SK-N-SH treated with all-trans-retinoic acid at 6 μM for 48 hours (cell line): ENCODE measurements at regions not wholly inside any gene's neighbourhood (a gene's known extent, or its start where the extent isn't known, plus 50 kb on each side); places are given as distances from the start of the nearest gene placed in this dataset.

Experiments
- ARNTL ChIP-seq: fragments of 450-650 bp; formaldehyde crosslinking; IDR thresholded peaks from 2 replicates; pipeline ENCODE4 v1.5.0; 2020; ENCODE audit warnings: low read depth, mild to moderate bottlenecking, moderate library complexity, borderline replicate concordance
- CSDC2 ChIP-seq: fragments of 250-450 bp; sonication (Bioruptor Pico); IDR thresholded peaks from 2 replicates; pipeline ENCODE4 v1.5.0; 2020; ENCODE audit warnings: mild to moderate bottlenecking, moderate library complexity
- ESRRG ChIP-seq: fragments of 250-450 bp; sonication (Bioruptor Pico); IDR thresholded peaks from 2 replicates; pipeline ENCODE4 v1.6.1; 2021; ENCODE audit warnings: mild to moderate bottlenecking
- GLIS3 ChIP-seq: fragments of 250-450 bp; sonication (Bioruptor Pico); IDR thresholded peaks from 2 replicates; pipeline ENCODE4 v1.5.0; 2020; ENCODE audit warnings: mild to moderate bottlenecking, moderate library complexity
- ISL1 ChIP-seq: fragments of 250-450 bp; sonication (Bioruptor Pico); IDR thresholded peaks from 2 replicates; pipeline ENCODE4 v2.1.2; 2022; ENCODE audit warnings: mild to moderate bottlenecking, moderate library complexity
- PATZ1 ChIP-seq: fragments of 250-450 bp; sonication (Bioruptor Pico); IDR thresholded peaks from 2 replicates; pipeline ENCODE4 v1.8.0; 2020; ENCODE audit warnings: mild to moderate bottlenecking, moderate library complexity, borderline replicate concordance
- PPARA ChIP-seq: fragments of 250-450 bp; sonication (Bioruptor Pico); IDR thresholded peaks from 2 replicates; pipeline ENCODE4 v1.5.0; 2020; ENCODE audit warnings: mild to moderate bottlenecking, borderline replicate concordance
- TCF4 ChIP-seq: fragments of 250-450 bp; sonication (Bioruptor Pico); IDR thresholded peaks from 2 replicates; pipeline ENCODE4 v1.8.0; 2021; ENCODE audit warnings: mild to moderate bottlenecking, moderate library complexity, borderline replicate concordance
- TOX ChIP-seq: fragments of 250-450 bp; sonication (Bioruptor Pico); IDR thresholded peaks from 2 replicates; pipeline ENCODE4 v1.8.0; 2021; ENCODE audit warnings: mild to moderate bottlenecking, moderate library complexity, borderline replicate concordance
- ZFP30 ChIP-seq: fragments of 450-650 bp; formaldehyde crosslinking; IDR thresholded peaks from 2 replicates; pipeline ENCODE4 v1.5.0; 2022; ENCODE audit warnings: mild to moderate bottlenecking, moderate library complexity
- ZNF70 ChIP-seq: fragments of 450-650 bp; formaldehyde crosslinking; IDR thresholded peaks from 2 replicates; pipeline ENCODE4 v1.5.0; 2020; ENCODE audit warnings: mild to moderate bottlenecking, moderate library complexity
- TF ChIP-seq, protein P1 (sequence below): fragments of 250-450 bp; sonication (Bioruptor Pico); IDR thresholded peaks from 2 replicates; pipeline ENCODE4 v1.5.1; 2020; ENCODE audit warnings: low read depth, mild to moderate bottlenecking, moderate library complexity
- TF ChIP-seq, protein P2 (sequence below): fragments of 250-450 bp; sonication (Bioruptor Pico); IDR thresholded peaks from 2 replicates; pipeline ENCODE4 v1.5.0; 2020; ENCODE audit warnings: mild to moderate bottlenecking, moderate library complexity

DNA sequence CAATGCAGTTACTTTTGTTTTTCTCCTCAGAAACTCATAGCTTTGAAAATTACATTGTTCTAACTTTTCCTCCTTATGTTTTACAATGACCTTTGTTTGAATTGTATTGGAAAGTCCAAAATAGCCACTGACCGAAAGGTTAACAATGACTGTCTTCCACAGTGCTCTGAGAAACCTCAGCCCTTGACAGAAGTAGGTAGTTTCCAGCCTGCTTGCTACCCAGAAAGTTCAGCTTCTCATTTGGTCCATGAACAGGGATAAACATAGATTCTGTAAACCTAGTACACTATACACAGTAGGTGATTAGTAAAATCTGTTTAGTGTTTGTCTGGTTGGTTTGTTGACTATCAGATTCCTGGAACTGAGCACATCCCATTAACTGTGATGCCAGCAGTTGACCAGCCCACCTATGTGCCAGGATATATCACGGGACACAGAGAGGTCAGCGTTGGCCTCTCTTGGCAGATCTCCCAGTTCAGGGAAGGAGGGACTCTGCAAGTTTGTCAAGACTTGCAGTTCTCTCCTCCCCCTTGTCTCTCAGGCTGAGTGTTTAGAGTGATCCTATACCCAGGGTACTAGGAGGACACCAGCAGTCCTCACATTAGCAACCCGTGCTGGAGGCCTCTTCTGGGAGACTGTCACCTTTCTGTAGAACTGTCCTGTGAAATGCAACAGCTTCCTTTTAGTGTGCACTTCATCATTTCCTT, 297.6 kb downstream of the ARHGAP12 start:
- TF ChIP-seq ARNTL (CRISPR knock-in tag): no peak
- TF ChIP-seq PATZ1 (CRISPR knock-in tag): no peak
- TF ChIP-seq TOX: no peak
- TF ChIP-seq, protein P1, sequence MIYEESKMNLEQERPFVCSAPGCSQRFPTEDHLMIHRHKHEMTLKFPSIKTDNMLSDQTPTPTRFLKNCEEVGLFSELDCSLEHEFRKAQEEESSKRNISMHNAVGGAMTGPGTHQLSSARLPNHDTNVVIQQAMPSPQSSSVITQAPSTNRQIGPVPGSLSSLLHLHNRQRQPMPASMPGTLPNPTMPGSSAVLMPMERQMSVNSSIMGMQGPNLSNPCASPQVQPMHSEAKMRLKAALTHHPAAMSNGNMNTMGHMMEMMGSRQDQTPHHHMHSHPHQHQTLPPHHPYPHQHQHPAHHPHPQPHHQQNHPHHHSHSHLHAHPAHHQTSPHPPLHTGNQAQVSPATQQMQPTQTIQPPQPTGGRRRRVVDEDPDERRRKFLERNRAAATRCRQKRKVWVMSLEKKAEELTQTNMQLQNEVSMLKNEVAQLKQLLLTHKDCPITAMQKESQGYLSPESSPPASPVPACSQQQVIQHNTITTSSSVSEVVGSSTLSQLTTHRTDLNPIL (CRISPR knock-in tag): no peak
- no peak for TF ChIP-seq CSDC2 (CRISPR knock-in tag)
- TF ChIP-seq, protein P2, sequence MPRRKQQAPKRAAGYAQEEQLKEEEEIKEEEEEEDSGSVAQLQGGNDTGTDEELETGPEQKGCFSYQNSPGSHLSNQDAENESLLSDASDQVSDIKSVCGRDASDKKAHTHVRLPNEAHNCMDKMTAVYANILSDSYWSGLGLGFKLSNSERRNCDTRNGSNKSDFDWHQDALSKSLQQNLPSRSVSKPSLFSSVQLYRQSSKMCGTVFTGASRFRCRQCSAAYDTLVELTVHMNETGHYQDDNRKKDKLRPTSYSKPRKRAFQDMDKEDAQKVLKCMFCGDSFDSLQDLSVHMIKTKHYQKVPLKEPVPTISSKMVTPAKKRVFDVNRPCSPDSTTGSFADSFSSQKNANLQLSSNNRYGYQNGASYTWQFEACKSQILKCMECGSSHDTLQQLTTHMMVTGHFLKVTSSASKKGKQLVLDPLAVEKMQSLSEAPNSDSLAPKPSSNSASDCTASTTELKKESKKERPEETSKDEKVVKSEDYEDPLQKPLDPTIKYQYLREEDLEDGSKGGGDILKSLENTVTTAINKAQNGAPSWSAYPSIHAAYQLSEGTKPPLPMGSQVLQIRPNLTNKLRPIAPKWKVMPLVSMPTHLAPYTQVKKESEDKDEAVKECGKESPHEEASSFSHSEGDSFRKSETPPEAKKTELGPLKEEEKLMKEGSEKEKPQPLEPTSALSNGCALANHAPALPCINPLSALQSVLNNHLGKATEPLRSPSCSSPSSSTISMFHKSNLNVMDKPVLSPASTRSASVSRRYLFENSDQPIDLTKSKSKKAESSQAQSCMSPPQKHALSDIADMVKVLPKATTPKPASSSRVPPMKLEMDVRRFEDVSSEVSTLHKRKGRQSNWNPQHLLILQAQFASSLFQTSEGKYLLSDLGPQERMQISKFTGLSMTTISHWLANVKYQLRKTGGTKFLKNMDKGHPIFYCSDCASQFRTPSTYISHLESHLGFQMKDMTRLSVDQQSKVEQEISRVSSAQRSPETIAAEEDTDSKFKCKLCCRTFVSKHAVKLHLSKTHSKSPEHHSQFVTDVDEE (CRISPR knock-in tag): no peak
- TF ChIP-seq ZNF70 (CRISPR knock-in tag): no peak
- TF ChIP-seq ZFP30 (CRISPR knock-in tag): no peak
- TF ChIP-seq ISL1 (CRISPR knock-in tag): no peak
- TF ChIP-seq TCF4 (CRISPR knock-in tag): no peak
- no peak for TF ChIP-seq GLIS3
- TF ChIP-seq ESRRG (CRISPR knock-in tag): no peak
- no peak for TF ChIP-seq PPARA (CRISPR knock-in tag)
